ENCODE measurements at regions not wholly inside any gene's neighbourhood (a gene's known extent, or its start where the extent isn't known, plus 50 kb on each side); places are given as distances from the start of the nearest gene placed in this dataset.

DNA sequence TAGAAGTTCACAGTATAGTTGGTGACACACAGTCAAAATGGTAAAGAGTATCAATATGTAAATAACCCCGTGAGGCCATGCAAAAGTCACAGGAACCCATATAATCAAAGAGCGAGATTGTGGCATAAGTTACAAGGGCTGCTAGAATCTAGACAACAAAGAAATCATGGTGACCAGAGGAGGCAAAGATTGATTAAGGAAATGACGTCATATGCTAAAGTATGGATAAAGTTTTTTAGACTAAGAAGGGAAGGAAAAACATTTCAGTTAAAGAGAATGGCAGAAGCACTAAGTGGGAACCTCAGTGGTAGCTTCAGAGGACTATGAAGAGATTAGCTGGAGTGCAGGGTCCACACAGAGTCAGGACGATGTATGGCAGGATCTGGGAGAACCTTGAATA is 330.3 kb downstream of the NFIB start:
- TF ChIP-seq POLR2AphosphoS5 (IDR thresholded peaks at IDR 0.05) (no peak), POLR2A (IDR thresholded peaks at IDR 0.05) (no peak), CTCF (IDR thresholded peaks at IDR 0.05) (no peak), EP300 (IDR thresholded peaks at IDR 0.05) (no peak)

Data from suprapubic skin (tissue), 4 donors.